ENCODE measurements at regions not wholly inside any gene's neighbourhood (a gene's known extent, or its start where the extent isn't known, plus 50 kb on each side); places are given as distances from the start of the nearest gene placed in this dataset.

GRCh38 chr15:60243769-60244168 is 154.0 kb downstream of the ANXA2 start (continued):
- TF ChIP-seq ZNF331 (CRISPR knock-in tag; IDR thresholded peaks at IDR 0.05; ENCODE audit: low read depth) (no peak), NANOG (IDR thresholded peaks at IDR 0.05; ENCODE audit: borderline replicate concordance) (no peak), ETS1 (IDR thresholded peaks at IDR 0.05) (no peak)

GRCh38 chr15:60244813-60245212 is 153.0 kb downstream of the ANXA2 start:
- Mint-ChIP-seq H3K4me3 (no peak overlapping the region), H3K4me1 (peaks cover 6% of the 10 kb centered on the region), H3K27me3 (ENCODE audit: insufficient read depth, low read depth, poor library complexity) (no peaks in the 10 kb centered on the region), H3K27ac (no peak overlapping the region), H3K9me3 (peaks cover 3% of the 10 kb centered on the region; the same call in 1 of the 3 replicates), H3K36me3 (ENCODE audit: low read depth) (no peaks in the 10 kb centered on the region)
- ATAC-seq (no peak), DNase-seq (ENCODE audit: low spot score) (no peak)
- no peaks in the 10 kb centered on the region for H3K36me3 ChIP-seq (ENCODE audit: insufficient read depth)
- no peak overlapping the region for H2AFZ ChIP-seq
- H3K4me1 ChIP-seq (ENCODE audit: insufficient read depth) = no peaks in the 10 kb centered on the region
- no peak overlapping the region for H3K27ac ChIP-seq (ENCODE audit: low read depth)
- TF ChIP-seq ZNF114 (CRISPR knock-in tag; IDR thresholded peaks at IDR 0.05) = no peak
- TF ChIP-seq STAT1 (IDR thresholded peaks at IDR 0.05; ENCODE audit: unreplicated experiment) = no peak
- no peak for TF ChIP-seq NANOG (IDR thresholded peaks at IDR 0.05; ENCODE audit: borderline replicate concordance)
- TF ChIP-seq ETS1 (IDR thresholded peaks at IDR 0.05) = no peak
- no peak for TF ChIP-seq ZNF462 (CRISPR knock-in tag; IDR thresholded peaks at IDR 0.05)
- TF ChIP-seq CREB1 (CRISPR knock-in tag; IDR thresholded peaks at IDR 0.05; ENCODE audit: low read depth) = no peak
- no peak for TF ChIP-seq JUNB (IDR thresholded peaks at IDR 0.05; ENCODE audit: unreplicated experiment)
- TF ChIP-seq EZH2phosphoT487 (IDR thresholded peaks at IDR 0.05; ENCODE audit: unreplicated experiment) = no peak
- TF ChIP-seq EZH2 (IDR thresholded peaks at IDR 0.05; ENCODE audit: low read depth, unreplicated experiment) = no peak
- no peak for TF ChIP-seq CTCF (conservative IDR thresholded peaks at IDR 0.05; ENCODE audit: low read depth in 2 of 2)
- TF ChIP-seq ZNF331 (CRISPR knock-in tag; IDR thresholded peaks at IDR 0.05; ENCODE audit: low read depth) = no peak
- TF ChIP-seq POLR2AphosphoS5 (IDR thresholded peaks at IDR 0.05; ENCODE audit: low read depth) = no peak
- no peaks in the 10 kb centered on the region for H3K79me2 ChIP-seq (replicated peaks; ENCODE audit: insufficient read depth)
- H4K20me1 ChIP-seq (replicated peaks; ENCODE audit: insufficient read depth) = no peaks in the 10 kb centered on the region
- no peaks in the 10 kb centered on the region for H3F3A ChIP-seq (replicated peaks; ENCODE audit: low read depth)
- no peak overlapping the region for H3K4me2 ChIP-seq
- H3K9me2 ChIP-seq (ENCODE audit: insufficient read depth) = no peaks in the 10 kb centered on the region
- H3K4me3 ChIP-seq = no peak overlapping the region
- no peaks in the 10 kb centered on the region for H3K27me3 ChIP-seq (ENCODE audit: insufficient read depth)
